Fibroblast of lung (primary cell): ENCODE measurements at regions not wholly inside any gene's neighbourhood (a gene's known extent, or its start where the extent isn't known, plus 50 kb on each side); places are given as distances from the start of the nearest gene placed in this dataset.
"Not testable (repeated sequence)": the region's sequence is repeated elsewhere in the genome, so short reads cannot be mapped to it uniquely, and the experiment has no call there.

Source experiments
- CTCF ChIP-seq, 2 donors: IDR thresholded peaks in 1 of 2; conservative IDR thresholded peaks in 1 of 2; 1 replicate in 1 of 2; 2 replicates in 1 of 2; pipeline ENCODE4 v1.5.1; 2011 to 2012; ENCODE audit warnings: low read length in 2 of 2, control low read depth in 1 of 2, inconsistent platforms in 1 of 2, low read depth in 1 of 2, mild to moderate bottlenecking in 1 of 2
- EZH2 ChIP-seq: IDR thresholded peaks from 2 replicates; pipeline ENCODE4 v1.5.1; 2012; ENCODE audit warnings: low read length, control low read depth, mild to moderate bottlenecking; ENCODE audit errors: missing control alignments

- not testable (repeated sequence) for TF ChIP-seq CTCF (conservative IDR thresholded peaks at IDR 0.05 in 1 of 2, IDR thresholded peaks at IDR 0.05 in 1 of 2; ENCODE audit: low read depth in 1 of 2, low read length in 2 of 2); EZH2
Observed at GRCh38 chr12:130004310-130004877, 100.6 kb upstream of the TMEM132D start.
